GM23338 (cell line): ENCODE measurements at regions not wholly inside any gene's neighbourhood (a gene's known extent, or its start where the extent isn't known, plus 50 kb on each side); places are given as distances from the start of the nearest gene placed in this dataset.

Source experiments
- ATAC-seq: fragments of 200-7000 bp; cut with Tn5 transposase; 3 replicates; pipeline ENCODE4 v1.9.1; 2020
- DNase-seq: peaks from one replicate; pipeline ENCODE4 v3.0.0-alpha.2; 2015; ENCODE audit warnings: low spot score
- H2AFZ ChIP-seq: fragments of 200-600 bp; sonication (generic); 2 replicates; pipeline ENCODE4 v1.8.0; 2016; ENCODE audit warnings: antibody characterized with exemption, mild to moderate bottlenecking, moderate library complexity
- H3F3A ChIP-seq: fragments of 200-600 bp; sonication (generic); replicated peaks from 2 replicates; pipeline ENCODE4 v1.8.0; 2017; ENCODE audit warnings: antibody characterized with exemption, mixed run types, low read depth
- H3K27ac ChIP-seq: fragments of 200-600 bp; sonication (generic); 2 replicates; pipeline ENCODE4 v1.6.1; 2016; ENCODE audit warnings: low read depth
- H3K27me3 ChIP-seq: fragments of 200-600 bp; sonication (generic); 2 replicates; pipeline ENCODE4 v1.8.0; 2016; ENCODE audit warnings: mild to moderate bottlenecking, mixed run types, moderate library complexity; ENCODE audit not compliant: insufficient read depth
- H3K36me3 ChIP-seq: fragments of 200-600 bp; sonication (generic); 2 replicates; pipeline ENCODE4 v1.8.0; 2016; ENCODE audit warnings: mild to moderate bottlenecking; ENCODE audit not compliant: insufficient read depth
- H3K4me1 ChIP-seq: fragments of 200-600 bp; sonication (generic); 2 replicates; pipeline ENCODE4 v1.8.0; 2016; ENCODE audit warnings: mild to moderate bottlenecking, moderate library complexity; ENCODE audit not compliant: insufficient read depth
- H3K4me2 ChIP-seq: fragments of 200-600 bp; sonication (generic); 2 replicates; pipeline ENCODE4 v1.7.1; 2017; ENCODE audit warnings: mixed run types
- H3K4me3 ChIP-seq: fragments of 200-600 bp; sonication (generic); 2 replicates; pipeline ENCODE4 v1.6.1; 2016; ENCODE audit warnings: mixed run types
- H3K79me2 ChIP-seq: fragments of 200-600 bp; sonication (generic); replicated peaks from 2 replicates; pipeline ENCODE4 v1.8.0; 2017; ENCODE audit warnings: mild to moderate bottlenecking; ENCODE audit not compliant: insufficient read depth
- H3K9me2 ChIP-seq: fragments of 200-600 bp; sonication (generic); 2 replicates; pipeline ENCODE4 v1.8.0; 2017; ENCODE audit not compliant: insufficient read depth
- H4K20me1 ChIP-seq: fragments of 200-600 bp; sonication (generic); replicated peaks from 2 replicates; pipeline ENCODE4 v1.8.0; 2017; ENCODE audit warnings: mild to moderate bottlenecking; ENCODE audit not compliant: insufficient read depth
- H3K27ac Mint-ChIP-seq: 2 replicates; pipeline ENCODE4 v1.8.0; 2020; ENCODE audit warnings: inconsistent platforms, mild to moderate bottlenecking, moderate library complexity, mixed read lengths
- H3K27me3 Mint-ChIP-seq: 3 replicates; pipeline ENCODE4 v1.8.0; 2022; ENCODE audit warnings: low read depth, mild to moderate bottlenecking, moderate library complexity, mixed read lengths, inconsistent platforms; ENCODE audit not compliant: insufficient read depth, poor library complexity
- H3K36me3 Mint-ChIP-seq: 3 replicates; pipeline ENCODE4 v1.8.0; 2021; ENCODE audit warnings: low read depth, mild to moderate bottlenecking, inconsistent platforms, moderate library complexity, mixed read lengths
- H3K4me1 Mint-ChIP-seq: 3 replicates; pipeline ENCODE4 v1.8.0; 2020; ENCODE audit warnings: mild to moderate bottlenecking, inconsistent platforms, mixed read lengths
- H3K4me3 Mint-ChIP-seq: 3 replicates; pipeline ENCODE4 v1.8.0; 2021; ENCODE audit warnings: moderate library complexity, mild to moderate bottlenecking, inconsistent platforms, mixed read lengths
- H3K9me3 Mint-ChIP-seq: 3 replicates; pipeline ENCODE4 v1.8.0; 2020; ENCODE audit warnings: moderate library complexity, mild to moderate bottlenecking, inconsistent platforms, mixed read lengths
- CREB1 ChIP-seq: fragments of 250-450 bp; sonication (Bioruptor Pico); IDR thresholded peaks from 2 replicates; pipeline ENCODE4 v1.5.0; 2020; ENCODE audit warnings: low read depth, mild to moderate bottlenecking, moderate library complexity
- CTCF ChIP-seq, 2 experiments: fragments of 200-600 bp in 1 of 2; sonication (generic) in 1 of 2; conservative IDR thresholded peaks; 2 replicates each; pipeline versions ENCODE4 v1.5.1 to v1.6.1; 2016 to 2017; ENCODE audit warnings: antibody characterized with exemption in 2 of 2, low read depth in 2 of 2, mild to moderate bottlenecking in 2 of 2, moderate library complexity in 1 of 2
- EZH2 ChIP-seq: fragments of 200-600 bp; sonication (generic); IDR thresholded peaks from one replicate; pipeline ENCODE4 v1.8.0; 2017; ENCODE audit warnings: antibody characterized with exemption, mild to moderate bottlenecking, low read depth; ENCODE audit not compliant: unreplicated experiment
- EZH2phosphoT487 ChIP-seq: fragments of 200-600 bp; sonication (generic); IDR thresholded peaks from one replicate; pipeline ENCODE4 v1.8.1; 2018; ENCODE audit warnings: antibody characterized with exemption; ENCODE audit not compliant: unreplicated experiment
- JUNB ChIP-seq: IDR thresholded peaks from one replicate; pipeline ENCODE4 v1.6.1; 2016; ENCODE audit warnings: antibody characterized with exemption; ENCODE audit not compliant: unreplicated experiment
- NANOG ChIP-seq: IDR thresholded peaks from 2 replicates; pipeline ENCODE4 v1.6.1; 2016; ENCODE audit warnings: antibody characterized with exemption, borderline replicate concordance
- REST ChIP-seq: IDR thresholded peaks from one replicate; pipeline ENCODE4 v1.6.1; 2018; ENCODE audit warnings: antibody characterized with exemption; ENCODE audit not compliant: unreplicated experiment
- STAT1 ChIP-seq: IDR thresholded peaks from one replicate; pipeline ENCODE4 v1.6.1; 2016; ENCODE audit warnings: antibody characterized with exemption; ENCODE audit not compliant: unreplicated experiment
- ZNF114 ChIP-seq: fragments of 250-450 bp; sonication (Bioruptor Pico); IDR thresholded peaks from 2 replicates; pipeline ENCODE4 v1.5.0; 2020; ENCODE audit warnings: mild to moderate bottlenecking, moderate library complexity
- TF ChIP-seq, protein P1 (sequence below): IDR thresholded peaks from 2 replicates; pipeline ENCODE4 v1.6.1; 2016; ENCODE audit warnings: antibody characterized with exemption

- no peak for TF ChIP-seq EZH2
- no peak for TF ChIP-seq CREB1 (CRISPR knock-in tag)
- TF ChIP-seq REST: no peak
These were observed 813.9 kb upstream of the GRM7 start (continued) for GRCh38 chr3:6047016-6047415.

- H3K36me3 Mint-ChIP-seq: peaks cover 4% of the 10 kb centered on the region; the same call in 1 of the 3 replicates
- no peak overlapping the region for H3K27ac Mint-ChIP-seq
- no peaks in the 10 kb centered on the region for H4K20me1 ChIP-seq
- H3K4me3 Mint-ChIP-seq: no peak overlapping the region
- H3K4me1 Mint-ChIP-seq: peaks cover 23% of the 10 kb centered on the region
- no peak for TF ChIP-seq NANOG
- TF ChIP-seq, protein P1, sequence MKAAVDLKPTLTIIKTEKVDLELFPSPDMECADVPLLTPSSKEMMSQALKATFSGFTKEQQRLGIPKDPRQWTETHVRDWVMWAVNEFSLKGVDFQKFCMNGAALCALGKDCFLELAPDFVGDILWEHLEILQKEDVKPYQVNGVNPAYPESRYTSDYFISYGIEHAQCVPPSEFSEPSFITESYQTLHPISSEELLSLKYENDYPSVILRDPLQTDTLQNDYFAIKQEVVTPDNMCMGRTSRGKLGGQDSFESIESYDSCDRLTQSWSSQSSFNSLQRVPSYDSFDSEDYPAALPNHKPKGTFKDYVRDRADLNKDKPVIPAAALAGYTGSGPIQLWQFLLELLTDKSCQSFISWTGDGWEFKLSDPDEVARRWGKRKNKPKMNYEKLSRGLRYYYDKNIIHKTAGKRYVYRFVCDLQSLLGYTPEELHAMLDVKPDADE: no peak
- no peak for TF ChIP-seq STAT1
- no peak for TF ChIP-seq JUNB
- no peak for TF ChIP-seq EZH2phosphoT487
- no peak for TF ChIP-seq ZNF114 (CRISPR knock-in tag)
- TF ChIP-seq REST: no peak
- TF ChIP-seq CTCF (conservative IDR thresholded peaks at IDR 0.05; ENCODE audit: low read depth in 2 of 2): no peak
- no peak for TF ChIP-seq CREB1 (CRISPR knock-in tag)
- TF ChIP-seq EZH2: no peak
- no peaks in the 10 kb centered on the region for H3F3A ChIP-seq
- no peak overlapping the region for H3K4me2 ChIP-seq
- DNase-seq (no peak), ATAC-seq (no peak)
- no peaks in the 10 kb centered on the region for H3K79me2 ChIP-seq
- H3K9me2 ChIP-seq: no peaks in the 10 kb centered on the region
- H3K9me3 Mint-ChIP-seq: peaks cover 72% of the 10 kb centered on the region
- no peak overlapping the region for H2AFZ ChIP-seq
- H3K27ac ChIP-seq: no peak overlapping the region
- H3K4me1 ChIP-seq: no peaks in the 10 kb centered on the region
- no peaks in the 10 kb centered on the region for H3K27me3 ChIP-seq
- peaks cover 3% of the 10 kb centered on the region for H3K27me3 Mint-ChIP-seq
- H3K4me3 ChIP-seq: no peak overlapping the region
- peaks cover 15% of the 10 kb centered on the region for H3K36me3 ChIP-seq
These were observed 800.7 kb upstream of the GRM7 start for GRCh38 chr3:6060251-6060650.
